GM19372 (cell line): ENCODE measurements at regions not wholly inside any gene's neighbourhood (a gene's known extent, or its start where the extent isn't known, plus 50 kb on each side); places are given as distances from the start of the nearest gene placed in this dataset.
A peak's percentile ranks its signal among the peaks of the same experiment; 100 is the strongest.

Experiments
- ATAC-seq: cut with Tn5 transposase; IDR thresholded peaks from one replicate; pipeline ENCODE4 v1.9.1; 2021; ENCODE audit warnings: mild to moderate bottlenecking, low read depth, moderate library complexity; ENCODE audit not compliant: unreplicated experiment

DNA sequence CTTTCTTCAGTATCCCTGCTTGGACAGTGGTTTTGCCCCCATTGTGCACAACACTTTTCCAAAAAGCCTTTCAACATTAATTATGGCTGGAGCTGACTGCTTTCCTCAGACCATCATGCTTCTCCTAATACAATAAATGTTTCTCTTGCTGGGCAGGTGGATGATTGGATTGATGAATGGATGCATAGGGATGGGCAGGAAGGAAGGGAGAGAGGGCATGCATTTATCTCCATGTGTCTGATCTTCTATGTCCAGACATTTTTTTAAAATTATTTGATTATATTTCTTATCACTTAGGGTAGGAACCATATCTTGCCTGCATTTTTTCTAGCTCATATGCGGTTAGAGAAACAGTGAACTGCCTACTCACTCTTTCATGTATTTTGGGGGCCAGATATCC, 218.5 kb downstream of the PRL start:
- ATAC-seq, result no peak

DNA sequence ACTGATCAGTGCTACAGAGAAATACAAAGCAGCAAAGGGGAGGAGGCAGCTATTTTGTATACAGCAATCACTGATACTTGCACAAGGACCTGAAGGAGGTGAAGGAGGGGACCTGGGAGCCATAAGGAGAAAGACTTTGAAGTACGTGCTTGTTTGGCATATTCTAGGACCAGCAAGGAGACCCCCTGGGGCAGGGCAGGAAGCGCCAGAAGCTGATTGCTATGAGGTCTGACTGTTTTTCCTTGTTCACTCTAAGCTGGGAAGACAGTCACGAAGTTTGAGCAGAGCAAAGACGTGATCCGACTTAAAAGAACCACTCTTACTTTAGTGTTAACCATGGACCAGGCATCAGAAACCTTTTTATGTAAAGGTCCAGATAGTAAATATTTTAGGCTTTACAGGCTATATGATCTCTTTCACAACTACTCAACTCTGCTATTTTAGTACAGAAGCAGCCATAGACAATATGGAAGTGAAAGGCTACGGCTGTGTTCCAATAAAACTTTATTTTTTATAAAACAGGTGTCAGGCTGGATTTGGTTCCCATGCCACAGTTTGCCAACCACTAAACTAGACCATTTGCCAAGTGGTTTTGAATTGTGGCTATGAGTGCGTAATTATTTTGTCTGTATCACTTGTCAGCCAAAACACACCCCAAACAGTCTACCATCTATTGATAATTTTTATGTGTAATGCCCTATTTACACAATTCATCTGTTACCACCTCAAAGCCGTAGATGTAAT, 217.9 kb downstream of the PRL start:
- ATAC-seq, result no peak

DNA sequence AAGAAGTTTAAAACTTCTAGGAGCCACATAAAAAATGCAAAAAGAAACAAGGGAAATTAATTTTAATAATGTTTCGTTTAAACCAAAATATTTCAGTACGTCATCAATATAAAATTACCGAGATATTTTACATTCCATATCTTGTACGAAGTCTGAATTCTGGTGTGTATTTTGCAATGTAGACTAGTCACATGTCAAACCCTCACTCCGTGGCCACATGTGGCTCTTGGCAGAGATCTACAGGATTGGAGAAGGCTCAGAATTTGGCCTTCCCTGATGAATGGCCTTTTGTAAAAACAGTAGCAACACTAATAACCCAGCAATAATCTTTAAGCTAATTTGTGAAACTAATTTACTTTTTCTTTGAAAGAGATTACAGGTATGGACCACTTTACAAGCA, 217.1 kb downstream of the PRL start:
- ATAC-seq, result no peak

DNA sequence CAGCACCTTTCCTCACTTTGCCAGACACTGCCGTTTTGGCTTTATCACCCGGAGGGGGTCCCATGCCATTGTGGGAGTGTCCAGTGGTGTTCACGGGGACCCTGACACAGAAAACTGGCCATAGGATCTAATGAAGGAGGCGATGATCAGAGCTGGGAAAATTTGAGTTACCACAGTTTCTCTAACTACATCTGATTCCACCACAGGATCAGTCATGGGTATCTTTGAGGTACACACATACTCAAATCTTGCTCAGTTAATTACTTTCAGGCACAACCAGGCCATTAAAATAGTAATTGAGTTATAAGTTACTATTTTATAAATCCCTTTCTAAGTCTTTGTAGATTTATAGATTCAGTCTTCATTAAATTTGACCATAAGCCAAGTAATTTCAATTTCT, 215.1 kb downstream of the PRL start:
- peak; percentile 51 for ATAC-seq

DNA sequence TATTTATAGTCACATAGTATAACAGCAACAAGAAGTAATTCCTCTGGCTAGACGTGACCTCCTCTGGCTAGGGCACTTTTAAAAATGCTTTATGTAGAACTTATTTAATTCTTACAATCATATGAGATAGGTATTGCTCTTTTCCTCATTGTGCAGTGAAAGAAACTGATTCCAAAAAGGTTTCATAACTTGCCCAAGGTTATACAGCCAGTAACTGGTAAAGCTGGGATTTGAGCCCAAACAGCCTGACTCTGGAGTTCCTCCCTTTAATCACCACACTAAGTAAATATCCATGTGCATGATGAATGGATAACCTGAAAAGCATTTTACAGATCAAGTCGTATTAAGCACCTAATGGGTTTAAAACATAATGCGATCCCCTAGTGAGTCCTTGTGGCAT, 214.6 kb downstream of the PRL start:
- no peak for ATAC-seq

DNA sequence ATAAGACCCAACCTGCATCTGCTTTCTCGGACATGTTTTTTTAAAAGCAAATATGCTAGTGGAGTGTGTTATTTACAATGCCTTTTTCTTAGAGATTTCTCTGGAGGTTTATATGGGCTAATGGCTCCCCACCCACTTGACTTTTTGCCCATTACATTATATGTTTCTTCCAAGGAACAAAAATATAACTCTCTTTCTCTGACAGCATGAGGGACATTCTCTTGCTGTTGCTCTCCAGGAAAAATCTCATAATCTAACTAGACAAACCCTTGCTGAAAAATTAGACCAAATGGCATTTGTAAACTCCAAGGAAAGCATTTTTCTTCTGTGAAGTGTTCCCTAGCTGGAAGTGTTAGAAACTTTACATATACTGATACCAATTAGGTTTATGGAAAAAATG, 213.7 kb downstream of the PRL start:
- ATAC-seq, result no peak

DNA sequence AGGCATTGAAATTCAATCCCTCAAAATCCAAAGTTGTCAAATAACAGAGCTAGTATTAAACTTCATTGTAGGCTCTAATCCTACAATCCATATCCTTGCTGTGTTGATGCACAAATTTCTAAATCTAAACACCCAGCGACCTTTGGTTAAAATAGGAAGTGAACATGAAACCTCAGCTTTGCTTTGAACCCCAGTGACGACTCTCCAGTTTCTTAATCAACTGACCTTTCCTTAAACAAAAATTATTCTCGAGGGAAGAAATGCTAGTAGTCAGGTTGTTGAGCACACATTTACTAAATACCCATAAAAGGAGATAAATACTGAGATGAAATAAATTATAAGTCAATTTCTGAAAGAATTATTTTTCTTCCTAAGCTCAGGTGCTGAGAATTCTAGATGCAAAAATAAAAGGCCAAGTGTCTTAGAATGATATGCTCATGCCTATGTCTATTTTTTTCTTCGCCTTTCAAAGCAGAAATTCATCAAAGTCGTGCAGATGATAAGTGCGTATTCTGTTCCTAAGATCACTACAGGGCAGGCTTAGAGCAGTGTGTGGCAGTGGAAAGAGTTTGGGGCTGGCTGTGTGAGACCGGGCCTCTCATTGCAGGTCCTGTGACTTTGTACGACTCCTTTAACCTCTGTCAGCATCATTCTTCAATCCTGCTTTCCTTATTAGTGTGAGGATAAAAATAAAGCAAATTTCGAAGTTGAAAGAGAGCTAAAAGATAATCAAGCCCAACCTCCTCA, 208.7 kb downstream of the PRL start:
- no peak for ATAC-seq

DNA sequence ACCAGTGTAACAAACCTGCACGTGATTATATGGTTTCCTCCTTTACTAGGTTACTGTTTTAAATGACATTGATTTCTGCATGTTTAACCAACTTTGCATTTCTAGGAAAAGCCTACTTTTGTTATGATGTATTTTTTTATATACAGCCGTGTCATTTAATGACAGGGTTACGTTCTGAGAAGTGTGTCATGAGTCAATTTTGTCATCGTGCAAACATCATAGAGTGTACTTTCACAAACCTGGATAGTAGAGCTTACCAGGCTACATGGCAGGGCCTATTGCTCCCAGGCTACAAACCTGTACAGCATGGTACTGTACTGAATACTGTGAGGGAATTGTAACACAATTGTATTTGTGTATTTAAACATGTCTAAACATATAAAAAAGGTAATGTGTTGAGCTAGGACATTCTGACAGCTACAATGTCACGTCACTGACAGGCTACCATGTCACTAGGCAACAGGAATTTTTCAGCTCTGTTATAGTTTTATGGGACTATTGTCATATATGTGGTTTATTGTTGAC, 205.3 kb downstream of the PRL start:
- no peak for ATAC-seq

DNA sequence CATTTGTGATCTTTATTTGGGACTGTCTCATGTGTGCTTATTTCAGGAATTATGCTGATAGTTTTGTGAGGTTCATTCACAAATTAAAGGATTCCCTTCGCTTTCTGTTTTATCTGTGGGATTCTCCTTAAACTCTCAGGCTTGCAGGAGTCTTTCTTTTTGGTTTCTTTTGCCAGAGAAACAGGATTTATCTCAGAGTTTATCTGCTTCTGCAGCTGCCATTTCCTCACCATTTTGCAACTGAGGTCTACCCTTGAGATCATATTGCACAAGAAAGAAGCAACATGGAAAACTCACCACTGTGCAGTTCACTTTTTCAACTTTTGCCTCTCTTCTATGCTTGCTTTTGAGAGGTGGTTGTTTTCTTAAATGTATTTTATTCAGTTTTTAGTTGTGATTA, 201.0 kb downstream of the PRL start:
- ATAC-seq, result no peak

DNA sequence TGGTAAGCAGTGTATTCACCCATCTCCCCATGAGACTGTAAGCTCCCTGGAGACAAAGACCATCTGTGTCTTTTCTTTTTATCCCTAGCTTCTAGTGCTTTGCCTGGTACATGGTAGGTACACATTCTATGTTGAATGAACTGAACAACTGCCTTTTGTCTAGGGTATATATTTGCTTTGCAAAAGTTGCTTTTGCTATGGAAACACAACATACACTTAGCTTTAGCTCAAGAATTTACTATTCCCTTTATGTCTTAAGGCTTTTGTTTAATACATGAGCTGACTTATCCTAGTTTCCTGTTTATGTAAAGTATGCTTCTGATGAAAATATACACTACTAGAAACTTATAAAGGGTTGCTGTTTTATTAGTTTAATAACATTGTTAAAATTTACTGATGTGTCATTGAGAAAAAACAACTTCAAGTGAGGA, 198.2 kb downstream of the PRL start:
- ATAC-seq, result no peak

DNA sequence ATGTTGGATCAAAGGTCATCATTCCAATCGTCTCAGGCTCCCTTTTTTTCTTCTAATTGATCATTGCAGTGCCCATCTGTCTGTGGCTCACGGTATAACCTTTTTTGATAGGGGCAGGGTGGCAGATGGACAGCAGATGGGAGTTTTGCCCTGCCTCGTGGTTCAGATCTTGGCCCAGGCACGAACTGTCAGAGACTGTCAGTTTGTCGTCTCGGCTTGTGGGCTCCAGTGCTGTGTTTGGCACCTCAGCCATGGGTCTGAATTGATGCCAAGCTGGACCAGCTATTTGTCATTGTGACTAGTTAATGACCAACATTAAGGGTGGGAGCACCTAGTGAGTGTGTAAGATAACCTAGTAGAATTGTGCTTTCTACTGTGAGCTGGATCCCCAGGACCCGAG, 197.6 kb downstream of the PRL start:
- no peak for ATAC-seq

DNA sequence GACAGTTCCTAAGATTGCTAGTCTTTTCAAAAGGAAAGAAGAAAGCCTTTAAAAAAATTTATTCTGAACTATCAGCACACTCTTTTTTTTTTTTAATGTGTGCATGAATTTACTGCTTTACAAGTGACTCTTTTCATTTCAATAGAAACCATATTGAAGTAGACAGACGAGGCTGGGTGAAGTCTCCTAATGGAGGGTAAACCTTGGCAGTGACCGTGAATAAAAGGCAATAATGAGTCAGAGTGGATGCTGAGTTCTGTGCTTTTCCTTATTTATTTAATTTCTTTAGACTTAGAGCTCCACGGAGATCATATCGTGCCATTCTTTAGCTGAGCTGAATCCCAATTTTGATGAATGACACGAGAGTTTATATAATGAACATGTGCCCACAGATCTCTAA, 196.9 kb downstream of the PRL start:
- ATAC-seq, result no peak

DNA sequence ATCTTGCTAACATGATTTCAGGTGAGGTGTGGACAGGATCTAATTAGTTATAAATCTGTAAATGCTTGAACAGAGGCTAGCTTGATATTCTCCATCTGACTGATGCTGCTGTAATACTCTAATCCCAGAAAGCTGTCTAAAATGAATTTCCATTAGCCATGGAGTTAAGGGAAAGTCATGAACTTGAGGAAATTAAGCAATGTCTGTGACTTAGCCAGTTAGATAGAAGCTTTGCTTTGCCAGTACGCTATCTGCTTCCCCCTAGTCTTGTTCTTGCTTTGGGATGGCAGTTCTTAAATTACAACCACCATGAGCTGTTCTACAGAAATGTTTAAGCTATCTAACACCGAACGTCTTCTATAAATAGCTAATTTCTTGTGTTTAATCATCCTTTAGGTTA, 195.7 kb downstream of the PRL start:
- ATAC-seq, result no peak

DNA sequence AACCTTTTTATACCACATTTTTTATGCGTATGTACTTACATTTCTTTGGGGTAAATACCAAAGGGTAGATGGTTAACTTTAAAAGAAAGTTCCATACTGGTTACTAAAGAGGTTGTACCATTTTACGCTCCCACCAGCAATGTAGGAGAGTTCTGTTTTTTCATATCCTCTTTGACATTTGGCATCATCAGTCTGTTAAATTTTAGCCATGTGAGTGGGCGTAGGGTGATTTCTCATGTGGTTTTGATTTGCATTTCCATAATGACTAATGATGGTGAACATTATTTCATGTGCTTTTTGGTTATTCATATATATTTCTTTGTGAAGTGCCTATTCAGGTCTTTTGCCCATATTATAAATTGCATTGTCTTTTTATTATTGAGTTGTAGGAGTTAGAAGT, 194.2 kb downstream of the PRL start:
- ATAC-seq, result peak; percentile 84

DNA sequence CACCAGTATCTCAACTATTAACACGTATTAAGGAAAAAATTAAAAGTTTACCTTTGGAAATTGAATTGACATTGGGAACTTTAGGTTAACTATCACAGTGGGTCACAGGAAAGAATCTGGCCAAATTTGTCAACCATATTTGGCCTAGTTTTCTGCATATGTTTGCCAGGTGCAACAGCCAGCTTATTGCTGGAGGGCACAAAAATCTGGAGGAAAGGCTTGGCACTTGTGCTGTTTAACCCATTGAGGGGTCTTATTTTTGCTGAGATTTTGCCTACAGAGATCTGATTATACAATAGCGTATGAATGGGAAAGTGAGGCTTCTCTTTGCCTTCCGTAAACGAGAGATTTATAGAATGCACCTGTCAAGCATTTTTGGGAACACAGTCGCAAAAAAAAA, 190.4 kb downstream of the PRL start:
- ATAC-seq, result no peak

DNA sequence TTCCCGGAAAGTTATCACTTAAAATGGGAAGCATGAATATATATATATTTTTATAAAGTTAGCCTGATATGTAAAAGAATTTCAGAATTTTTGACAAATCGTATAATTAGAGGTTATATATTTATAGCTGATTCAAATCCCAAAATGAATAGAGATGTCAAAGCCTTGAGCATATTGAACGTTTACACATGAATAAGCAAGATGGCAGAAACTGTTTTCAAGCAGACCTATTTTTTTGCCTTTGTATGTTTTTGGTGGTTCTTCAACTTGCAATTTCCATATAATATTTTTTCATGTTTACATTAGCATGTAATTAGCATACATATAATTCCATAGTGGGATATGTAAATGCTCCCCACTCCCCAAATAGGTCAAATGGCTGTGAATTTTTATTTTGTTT, 189.9 kb downstream of the PRL start:
- ATAC-seq, result no peak

DNA sequence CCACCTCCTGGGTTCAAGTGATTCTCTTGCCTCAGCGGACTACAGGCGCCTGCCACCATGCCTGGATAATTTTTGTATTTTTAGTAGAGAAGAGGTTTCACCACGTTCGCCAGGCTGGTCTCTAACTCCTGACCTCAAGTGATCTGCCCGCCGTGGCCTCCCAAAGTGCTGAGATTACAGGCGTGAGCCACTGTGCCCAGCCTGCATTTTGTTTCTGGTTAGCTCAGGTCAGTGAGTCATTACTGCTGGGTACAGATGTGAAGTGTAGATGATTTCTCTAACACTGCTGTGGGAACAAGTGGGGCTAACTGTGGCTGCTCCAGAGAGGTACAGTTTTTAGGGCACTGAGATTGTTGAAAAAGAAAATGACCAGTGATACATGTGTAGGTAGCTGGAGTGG, 188.6 kb downstream of the PRL start:
- ATAC-seq, result no peak

DNA sequence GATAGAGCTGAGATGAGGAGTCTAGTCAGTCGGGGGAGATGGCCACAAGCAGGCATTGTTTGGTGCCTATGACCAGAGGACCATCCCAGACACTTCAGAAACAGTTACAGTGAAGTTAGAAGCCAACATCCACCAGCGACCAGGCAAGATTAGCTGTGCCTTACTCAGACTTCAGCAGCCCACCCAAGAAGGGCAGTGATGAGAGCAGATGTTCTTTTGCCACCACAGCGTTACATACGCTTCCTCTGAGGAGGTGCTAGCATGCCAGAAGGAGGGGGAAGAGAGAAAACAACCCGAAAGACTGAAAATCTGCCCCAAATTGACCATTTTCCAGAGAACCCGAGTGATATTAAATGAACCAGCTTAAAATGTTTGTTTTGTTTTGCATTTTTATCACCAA, 186.8 kb downstream of the PRL start:
- no peak for ATAC-seq

DNA sequence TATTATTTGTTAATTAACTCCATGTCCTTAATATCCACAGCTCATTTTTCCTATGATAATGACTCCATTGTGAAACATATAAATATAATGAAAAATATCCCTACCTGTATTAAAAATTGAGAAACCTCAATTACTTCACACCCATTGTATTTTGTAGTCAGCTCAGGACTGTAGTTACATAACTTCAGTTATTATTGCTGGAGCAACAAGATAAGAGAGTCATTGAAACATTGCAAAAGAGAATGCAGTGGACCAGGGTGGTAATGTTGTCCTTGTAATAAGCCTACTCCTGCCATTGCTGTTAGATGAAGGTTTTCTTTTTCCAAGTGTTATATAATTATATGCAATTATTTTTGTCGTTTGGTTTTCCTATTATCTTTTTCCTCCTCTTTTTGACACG, 184.4 kb downstream of the PRL start:
- no peak for ATAC-seq

DNA sequence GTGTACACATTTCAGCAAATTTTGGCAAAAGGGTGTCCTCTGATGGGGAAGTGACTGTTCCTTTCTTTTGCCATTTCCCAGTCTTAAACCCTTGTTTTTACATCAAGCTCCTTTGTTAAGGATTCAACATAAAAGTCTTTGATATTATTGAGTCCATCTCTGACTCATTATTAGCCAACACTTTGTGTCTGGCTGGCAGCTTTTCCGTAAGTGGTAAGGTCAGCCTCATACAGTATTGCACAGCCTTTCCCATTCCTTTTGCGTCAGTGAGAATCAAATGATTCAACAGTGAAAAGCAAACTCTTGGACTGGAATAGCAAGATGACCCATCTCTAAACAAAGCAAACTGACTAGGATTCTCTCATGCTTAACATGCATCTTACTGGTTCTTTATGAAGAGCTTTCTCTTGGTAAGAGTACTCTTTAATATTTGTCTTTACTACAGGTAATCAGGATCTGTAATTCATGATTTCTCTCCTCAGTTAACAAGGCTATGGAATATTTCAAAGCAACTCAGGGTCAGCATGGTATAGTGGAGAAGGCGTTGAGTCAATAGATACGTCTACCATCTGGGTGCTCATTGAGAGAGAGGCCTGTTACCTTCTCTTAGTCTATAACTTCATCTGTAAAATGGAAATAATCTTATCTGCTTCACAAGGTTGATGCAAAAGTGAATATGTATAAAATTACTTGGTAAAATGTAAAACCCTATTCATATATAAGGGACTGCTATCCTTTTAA, 183.6 kb downstream of the PRL start:
- no peak for ATAC-seq

DNA sequence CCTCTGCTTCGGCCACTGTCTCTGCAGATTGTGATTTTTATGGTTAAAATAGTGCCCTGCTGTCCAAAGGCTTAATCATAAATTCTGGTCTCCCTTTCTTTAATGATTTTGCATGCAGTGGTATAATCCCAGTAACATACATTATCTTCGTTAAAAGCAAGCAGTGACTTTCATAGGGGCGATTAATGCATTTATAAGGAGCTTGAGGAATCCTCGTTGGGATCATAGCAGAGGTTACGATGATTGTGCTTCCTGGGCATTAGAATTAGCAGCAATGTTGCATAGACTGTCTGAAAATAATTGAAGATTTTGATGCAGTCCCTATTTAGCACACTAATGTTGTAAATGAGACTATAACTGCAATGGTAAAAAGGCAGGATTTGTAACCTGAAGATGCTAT, 181.3 kb downstream of the PRL start:
- ATAC-seq, result no peak
